ENCODE measurements at regions not wholly inside any gene's neighbourhood (a gene's known extent, or its start where the extent isn't known, plus 50 kb on each side); places are given as distances from the start of the nearest gene placed in this dataset.

DNA sequence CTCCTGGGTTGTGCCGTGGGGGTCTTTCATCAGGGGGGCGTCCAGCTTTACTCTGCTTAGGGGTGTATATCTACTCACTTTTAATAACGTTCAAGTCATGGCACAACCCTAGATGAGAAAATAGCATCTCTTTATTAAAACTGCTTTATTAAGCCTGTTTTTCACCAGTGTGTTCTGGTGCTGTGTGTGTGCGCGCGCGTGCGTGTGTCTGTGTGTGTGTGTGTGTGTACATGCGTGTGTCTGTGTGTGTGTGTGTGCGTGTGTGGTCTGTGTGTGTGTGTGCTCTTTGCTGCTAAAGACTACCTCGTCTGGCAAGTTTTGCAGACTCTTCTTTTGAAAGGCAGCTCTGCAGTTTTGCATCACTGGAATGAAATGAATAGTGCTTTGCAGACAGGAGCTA, 390.9 kb upstream of the MKI67 start:
- no peaks in the 10 kb centered on the region for H3K36me3 ChIP-seq (ENCODE audit: control insufficient read depth, insufficient read depth, low read length)
- FAIRE-seq = no peak
- H3K27me3 ChIP-seq (ENCODE audit: control insufficient read depth, insufficient read depth, low read length) = no peaks in the 10 kb centered on the region
- no peak for DNase-seq (ENCODE audit: low read depth)
- H3K4me3 ChIP-seq (ENCODE audit: low read depth, low read length) = no peak overlapping the region
- no peak for TF ChIP-seq CTCF (IDR thresholded peaks at IDR 0.05; ENCODE audit: insufficient read depth, low read length, severe bottlenecking)

DNA sequence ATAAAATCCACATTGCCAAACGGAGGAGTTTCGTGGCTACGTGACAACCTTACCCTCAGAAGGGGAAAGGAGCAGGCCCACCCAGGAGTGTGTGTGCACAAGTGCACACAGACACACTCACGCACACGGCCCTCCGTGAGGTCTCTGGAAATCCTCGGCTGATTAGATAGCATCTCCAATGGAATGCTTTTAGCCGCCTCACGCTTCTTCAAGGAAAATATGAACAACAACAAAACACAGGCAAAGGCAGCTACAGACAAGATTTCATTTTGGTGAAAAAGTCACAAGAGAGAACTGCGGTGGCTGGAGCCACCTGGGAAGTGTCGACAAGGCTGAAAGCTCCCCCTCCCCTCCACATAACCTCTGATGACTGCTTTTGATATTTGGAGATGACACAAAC, 391.8 kb upstream of the MKI67 start:
- no peak for TF ChIP-seq CTCF (IDR thresholded peaks at IDR 0.05; ENCODE audit: insufficient read depth, low read length, severe bottlenecking)
- H3K4me3 ChIP-seq (ENCODE audit: low read depth, low read length) = no peak overlapping the region
- H3K36me3 ChIP-seq (ENCODE audit: control insufficient read depth, insufficient read depth, low read length) = no peaks in the 10 kb centered on the region
- H3K27me3 ChIP-seq (ENCODE audit: control insufficient read depth, insufficient read depth, low read length) = no peaks in the 10 kb centered on the region
- DNase-seq (ENCODE audit: low read depth) = no peak
- FAIRE-seq = no peak

DNA sequence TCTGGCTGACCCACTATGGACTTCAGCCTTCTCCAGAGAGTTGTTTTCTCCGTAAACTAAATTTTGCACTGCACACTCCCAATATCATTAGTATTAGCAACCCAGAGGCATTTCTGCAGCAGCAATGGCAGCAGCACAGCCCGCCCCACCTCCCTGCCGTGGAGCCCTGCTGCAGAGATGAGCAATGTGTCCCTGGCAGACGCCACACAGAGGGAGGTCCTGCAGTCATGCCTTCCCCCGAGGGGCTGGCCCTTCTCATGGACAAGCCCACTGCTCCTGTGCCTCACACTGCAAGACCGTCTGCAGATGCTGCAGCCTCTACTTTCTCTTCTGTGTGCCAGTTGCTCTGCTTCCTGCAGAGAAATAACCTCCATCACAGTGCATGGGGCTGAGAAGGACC, 393.4 kb upstream of the MKI67 start:
- Histone ChIP-seq H3K27me3 (ENCODE audit: control insufficient read depth, insufficient read depth, low read length) (no peaks in the 10 kb centered on the region), H3K4me3 (ENCODE audit: low read depth, low read length) (no peak overlapping the region), H3K36me3 (ENCODE audit: control insufficient read depth, insufficient read depth, low read length) (no peaks in the 10 kb centered on the region)
- TF ChIP-seq CTCF (IDR thresholded peaks at IDR 0.05; ENCODE audit: insufficient read depth, low read length, severe bottlenecking) = no peak
- DNase-seq (ENCODE audit: low read depth) (no peak), FAIRE-seq (no peak)

- DNase-seq (ENCODE audit: low read depth) (no peak), FAIRE-seq (peak; percentile 68)
- Histone ChIP-seq H3K27me3 (ENCODE audit: control insufficient read depth, insufficient read depth, low read length) (no peaks in the 10 kb centered on the region), H3K4me3 (ENCODE audit: low read depth, low read length) (no peak overlapping the region), H3K36me3 (ENCODE audit: control insufficient read depth, insufficient read depth, low read length) (no peaks in the 10 kb centered on the region)
- no peak for TF ChIP-seq CTCF (IDR thresholded peaks at IDR 0.05; ENCODE audit: insufficient read depth, low read length, severe bottlenecking)
These were observed 394.1 kb upstream of the MKI67 start for GRCh38 chr10:128520211-128520815.

DNA sequence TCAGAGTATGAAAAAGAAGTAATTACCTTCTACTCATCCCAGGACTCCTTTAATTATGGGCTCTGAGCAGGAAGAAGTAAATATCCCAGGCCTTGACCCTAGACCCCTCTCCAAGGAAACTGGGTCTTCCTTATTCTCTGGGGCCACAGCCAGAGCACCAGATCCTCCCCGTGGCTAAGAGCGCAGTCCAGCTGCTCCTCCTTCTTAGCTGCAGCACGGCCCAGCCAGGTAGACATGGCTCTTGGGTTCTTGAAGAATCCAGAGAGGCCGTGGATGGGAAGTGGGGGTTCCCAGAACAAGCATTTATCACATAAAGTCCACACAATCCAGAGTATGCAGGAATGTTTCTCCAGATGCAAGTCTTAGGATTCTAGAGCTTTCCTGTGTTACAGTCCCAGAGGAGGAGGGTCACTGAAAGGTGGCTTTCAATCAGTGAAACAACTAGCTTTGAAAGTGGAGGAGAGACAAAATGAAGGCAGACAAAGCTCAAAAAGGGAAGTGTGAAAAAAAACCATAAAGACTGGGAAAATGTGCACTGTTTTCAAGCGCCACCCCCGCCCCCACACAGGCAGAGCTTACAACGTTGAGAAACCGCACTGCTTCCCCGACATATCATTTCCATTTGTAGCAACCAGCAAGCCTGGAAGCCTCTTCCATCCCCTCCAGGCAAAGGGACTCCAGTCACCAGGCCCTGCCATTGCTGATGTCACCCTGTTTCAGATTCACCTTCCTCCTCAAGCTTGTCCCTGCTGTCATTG, 396.5 kb upstream of the MKI67 start:
- Histone ChIP-seq H3K4me3 (ENCODE audit: low read depth, low read length) (no peak overlapping the region), H3K27me3 (ENCODE audit: control insufficient read depth, insufficient read depth, low read length) (no peaks in the 10 kb centered on the region), H3K36me3 (ENCODE audit: control insufficient read depth, insufficient read depth, low read length) (no peaks in the 10 kb centered on the region)
- FAIRE-seq (no peak), DNase-seq (ENCODE audit: low read depth) (no peak)
- TF ChIP-seq CTCF (IDR thresholded peaks at IDR 0.05; ENCODE audit: insufficient read depth, low read length, severe bottlenecking) = no peak

Data from bronchial epithelial cell (primary cell).